Panc1 (cell line): ENCODE measurements at regions not wholly inside any gene's neighbourhood (a gene's known extent, or its start where the extent isn't known, plus 50 kb on each side); places are given as distances from the start of the nearest gene placed in this dataset.

Experiments
- ATAC-seq: fragments of 200-7000 bp; cut with Tn5 transposase; 2 replicates; pipeline ENCODE4 v1.9.1; 2020; ENCODE audit warnings: mild to moderate bottlenecking, moderate library complexity
- BruUV-seq: library from RNA; stranded (reverse); fragments of 400-500 nt; replicated peaks from 2 replicates; lab custom pipeline; 2021; lab: Mats Ljungman, UMichigan
- CTCF ChIA-PET: fragments of 300-600 bp; sonication (Branson Sonifier 250); formaldehyde crosslinking; loops from one replicate; lab custom pipeline; 2022; ENCODE audit warnings: antibody characterized with exemption; lab: Charles Lee
- POLR2A ChIA-PET: fragments of 300-600 bp; sonication (Branson Sonifier 250); formaldehyde crosslinking; loops from one replicate; lab custom pipeline; 2022; ENCODE audit warnings: antibody characterized with exemption; lab: Charles Lee
- DNase-seq: peaks from one replicate; pipeline ENCODE4 v3.0.0-alpha.2; 2010; ENCODE audit warnings: low read depth, low spot score
- H3K27ac ChIP-seq: 2 replicates; pipeline ENCODE4 v1.5.1; 2011; ENCODE audit warnings: mild to moderate bottlenecking, low read length, inconsistent platforms
- H3K27me3 ChIP-seq: fragments of 200-500 bp; sonication (Bioruptor generic); 2 replicates; pipeline ENCODE4 v1.6.0; 2014; ENCODE audit warnings: low read length, inconsistent platforms; ENCODE audit not compliant: control insufficient read depth, insufficient read depth
- H3K36me3 ChIP-seq: fragments of 200-500 bp; sonication (Bioruptor generic); 2 replicates; pipeline ENCODE4 v1.5.1; 2014; ENCODE audit warnings: inconsistent platforms, mild to moderate bottlenecking, low read length, moderate library complexity; ENCODE audit not compliant: control insufficient read depth, insufficient read depth
- H3K4me1 ChIP-seq: 2 replicates; pipeline ENCODE4 v1.5.1; 2011; ENCODE audit warnings: inconsistent platforms, mild to moderate bottlenecking, low read length, moderate library complexity; ENCODE audit not compliant: control insufficient read depth, insufficient read depth
- H3K4me3 ChIP-seq, 2 experiments: 2 replicates each; pipeline ENCODE4 v1.5.1; 2011 to 2012; ENCODE audit warnings: low read depth in 2 of 2, low read length in 2 of 2, mild to moderate bottlenecking in 2 of 2, inconsistent platforms in 1 of 2, moderate library complexity in 1 of 2
- H3K9me3 ChIP-seq: fragments of 200-500 bp; sonication (Bioruptor generic); 2 replicates; pipeline ENCODE4 v1.5.1; 2014; ENCODE audit warnings: low read depth, mild to moderate bottlenecking, inconsistent platforms, low read length, moderate library complexity; ENCODE audit not compliant: control insufficient read depth, insufficient read depth
- CTCF ChIP-seq: fragments of 450-650 bp; IDR thresholded peaks from 2 replicates; pipeline ENCODE4 v1.5.1; 2017; ENCODE audit warnings: mild to moderate bottlenecking
- POLR2AphosphoS5 ChIP-seq: IDR thresholded peaks from 2 replicates; pipeline ENCODE4 v1.6.1; 2012; ENCODE audit warnings: mild to moderate bottlenecking, low read depth, low read length, moderate library complexity
- SIN3A ChIP-seq: IDR thresholded peaks from 2 replicates; pipeline ENCODE4 v1.6.1; 2012; ENCODE audit warnings: low read depth, mild to moderate bottlenecking, low read length, moderate library complexity, borderline replicate concordance; ENCODE audit not compliant: insufficient read depth
- TCF7L2 ChIP-seq: IDR thresholded peaks from 2 replicates; pipeline ENCODE4 v1.6.1; 2011; ENCODE audit warnings: mild to moderate bottlenecking, low read depth, low read length, inconsistent platforms
- in situ Hi-C: cut with HindIII; loops from 2 replicates; pipeline ENCODE4 v1.10.0; 2016; ENCODE audit warnings: low sequenced_read_pairs, low pct_unique_long_range_greater_than_20kb
- intact Hi-C: fragments of 100-400 bp; cut with micrococcal nuclease; formaldehyde crosslinking; loops from one replicate; pipeline ENCODE4 v1.10.0; 2022; ENCODE audit not compliant: unreplicated experiment
- TF ChIP-seq, protein P1 (sequence below), 2 experiments: IDR thresholded peaks; 2 replicates each; pipeline ENCODE4 v1.6.1; 2011 to 2012; ENCODE audit warnings: low read depth in 2 of 2, control low read depth in 1 of 2, low read length in 1 of 2, mild to moderate bottlenecking in 1 of 2, moderate library complexity in 1 of 2; ENCODE audit not compliant: insufficient read depth in 1 of 2

DNA sequence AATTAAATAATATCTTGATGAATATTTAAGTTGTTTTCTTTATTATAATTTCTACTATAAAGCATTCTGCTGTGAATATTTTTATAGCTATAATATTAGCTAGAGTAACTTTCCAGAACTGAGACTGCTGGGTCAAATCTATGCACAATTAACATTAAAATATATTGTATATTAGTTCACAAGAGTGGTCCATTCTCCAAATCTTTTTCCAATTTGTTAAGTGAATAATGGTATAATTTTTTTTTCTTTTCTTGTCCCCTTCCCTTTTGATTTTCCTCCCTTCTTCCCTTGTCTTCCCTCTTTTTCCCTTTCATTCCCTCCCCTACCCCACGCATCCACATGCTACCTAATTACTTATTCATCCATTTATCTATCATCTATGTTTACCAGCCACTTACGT, 977.5 kb downstream of the TUSC7 start:
- no peak for ATAC-seq
- no TSS peak for BruUV-seq
- intact Hi-C loops, result no loop called here
- POLR2A ChIA-PET, result no interaction called here
- H3K4me1 ChIP-seq, result no peaks in the 10 kb centered on the region
- no peak overlapping the region for H3K4me3 ChIP-seq
- H3K27me3 ChIP-seq, result no peaks in the 10 kb centered on the region
- DNase-seq, result no peak
- CTCF ChIA-PET, result no interaction called here
- H3K9me3 ChIP-seq, result no peaks in the 10 kb centered on the region
- no peak overlapping the region for H3K27ac ChIP-seq
- no peaks in the 10 kb centered on the region for H3K36me3 ChIP-seq
- TF ChIP-seq POLR2AphosphoS5, result no peak
- in situ Hi-C loops, result no loop called here

DNA sequence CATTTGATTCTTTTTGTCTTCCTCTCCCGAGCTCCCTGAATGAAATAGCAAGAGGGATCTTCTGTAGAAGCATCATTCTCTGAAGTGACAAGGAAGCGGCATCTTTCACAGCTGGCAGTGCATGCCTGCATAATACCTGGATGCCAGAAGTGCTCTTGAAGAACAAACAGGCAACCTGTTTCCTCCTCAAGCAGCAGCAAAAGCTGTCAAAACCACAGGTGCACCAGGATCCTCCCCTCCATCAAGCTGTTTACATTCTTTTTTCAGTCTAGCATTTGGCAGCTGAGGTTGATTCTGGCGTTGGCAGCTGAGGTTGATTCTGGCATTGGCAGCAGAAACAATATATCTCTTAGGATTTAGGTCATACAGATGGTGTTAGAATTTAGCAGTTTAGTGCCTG, 979.0 kb downstream of the TUSC7 start:
- no peaks in the 10 kb centered on the region for H3K4me1 ChIP-seq
- no peaks in the 10 kb centered on the region for H3K27me3 ChIP-seq
- CTCF ChIA-PET, result no interaction called here
- in situ Hi-C loops (no loop called here), intact Hi-C loops (no loop called here)
- POLR2A ChIA-PET, result no interaction called here
- H3K4me3 ChIP-seq, result no peak overlapping the region
- BruUV-seq, result no TSS peak
- ATAC-seq (no peak), DNase-seq (no peak)
- H3K36me3 ChIP-seq, result no peaks in the 10 kb centered on the region
- no peaks in the 10 kb centered on the region for H3K9me3 ChIP-seq
- TF ChIP-seq TCF7L2 (no peak), SIN3A (no peak), CTCF (no peak), POLR2AphosphoS5 (no peak)
- TF ChIP-seq, protein P1, sequence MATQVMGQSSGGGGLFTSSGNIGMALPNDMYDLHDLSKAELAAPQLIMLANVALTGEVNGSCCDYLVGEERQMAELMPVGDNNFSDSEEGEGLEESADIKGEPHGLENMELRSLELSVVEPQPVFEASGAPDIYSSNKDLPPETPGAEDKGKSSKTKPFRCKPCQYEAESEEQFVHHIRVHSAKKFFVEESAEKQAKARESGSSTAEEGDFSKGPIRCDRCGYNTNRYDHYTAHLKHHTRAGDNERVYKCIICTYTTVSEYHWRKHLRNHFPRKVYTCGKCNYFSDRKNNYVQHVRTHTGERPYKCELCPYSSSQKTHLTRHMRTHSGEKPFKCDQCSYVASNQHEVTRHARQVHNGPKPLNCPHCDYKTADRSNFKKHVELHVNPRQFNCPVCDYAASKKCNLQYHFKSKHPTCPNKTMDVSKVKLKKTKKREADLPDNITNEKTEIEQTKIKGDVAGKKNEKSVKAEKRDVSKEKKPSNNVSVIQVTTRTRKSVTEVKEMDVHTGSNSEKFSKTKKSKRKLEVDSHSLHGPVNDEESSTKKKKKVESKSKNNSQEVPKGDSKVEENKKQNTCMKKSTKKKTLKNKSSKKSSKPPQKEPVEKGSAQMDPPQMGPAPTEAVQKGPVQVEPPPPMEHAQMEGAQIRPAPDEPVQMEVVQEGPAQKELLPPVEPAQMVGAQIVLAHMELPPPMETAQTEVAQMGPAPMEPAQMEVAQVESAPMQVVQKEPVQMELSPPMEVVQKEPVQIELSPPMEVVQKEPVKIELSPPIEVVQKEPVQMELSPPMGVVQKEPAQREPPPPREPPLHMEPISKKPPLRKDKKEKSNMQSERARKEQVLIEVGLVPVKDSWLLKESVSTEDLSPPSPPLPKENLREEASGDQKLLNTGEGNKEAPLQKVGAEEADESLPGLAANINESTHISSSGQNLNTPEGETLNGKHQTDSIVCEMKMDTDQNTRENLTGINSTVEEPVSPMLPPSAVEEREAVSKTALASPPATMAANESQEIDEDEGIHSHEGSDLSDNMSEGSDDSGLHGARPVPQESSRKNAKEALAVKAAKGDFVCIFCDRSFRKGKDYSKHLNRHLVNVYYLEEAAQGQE (IDR thresholded peaks at IDR 0.05; ENCODE audit: insufficient read depth in 1 of 2, low read depth in 2 of 2, low read length in 1 of 2), result no peak
- H3K27ac ChIP-seq, result no peak overlapping the region

DNA sequence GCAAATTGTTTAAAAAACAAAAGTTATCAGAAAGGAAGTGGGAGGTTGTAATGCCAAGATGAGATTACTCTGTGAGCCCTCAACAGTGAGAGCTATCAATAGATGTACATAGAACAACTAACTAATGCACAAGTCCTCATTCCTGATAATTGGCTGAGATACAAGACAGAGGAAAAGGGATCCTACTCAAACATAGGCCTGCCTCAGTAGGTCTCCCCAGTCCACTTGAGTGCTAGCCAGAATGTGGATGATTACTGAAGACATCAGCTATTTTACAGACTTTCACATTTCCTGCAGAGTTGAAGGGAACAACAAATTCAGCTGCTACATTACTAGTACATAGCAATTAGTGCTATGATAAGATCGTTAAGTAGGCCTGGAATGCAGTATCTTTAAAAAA, 981.9 kb downstream of the TUSC7 start:
- DNase-seq (no peak), ATAC-seq (no peak)
- Histone ChIP-seq H3K4me3 (no peak overlapping the region), H3K27ac (no peak overlapping the region), H3K27me3 (no peaks in the 10 kb centered on the region), H3K36me3 (no peaks in the 10 kb centered on the region), H3K4me1 (no peaks in the 10 kb centered on the region), H3K9me3 (no peaks in the 10 kb centered on the region)
- intact Hi-C loops, result no loop called here
- BruUV-seq, result no TSS peak
- POLR2A ChIA-PET, result no interaction called here
- TF ChIP-seq, protein P1 (IDR thresholded peaks at IDR 0.05; ENCODE audit: insufficient read depth in 1 of 2, low read depth in 2 of 2, low read length in 1 of 2), result no peak
- TF ChIP-seq TCF7L2, result no peak
- no peak for TF ChIP-seq POLR2AphosphoS5
- TF ChIP-seq CTCF, result no peak
- TF ChIP-seq SIN3A, result no peak
- in situ Hi-C loops, result no loop called here
- CTCF ChIA-PET, result no interaction called here
